Endothelial cell of umbilical vein (primary cell): ENCODE measurements at regions not wholly inside any gene's neighbourhood (a gene's known extent, or its start where the extent isn't known, plus 50 kb on each side); places are given as distances from the start of the nearest gene placed in this dataset.

Experiments
- BruUV-seq: library from RNA; stranded (reverse); fragments of 400-500 nt; replicated peaks from 2 replicates; lab custom pipeline; 2021; lab: Mats Ljungman, UMichigan
- CTCF ChIA-PET: fragments of 300-600, 350-600 bp; sonication (Branson Sonifier 250); formaldehyde crosslinking; loops from one replicate; lab custom pipeline; 2021; ENCODE audit warnings: antibody characterized with exemption, inconsistent platforms; lab: Charles Lee
- POLR2A ChIA-PET: fragments of 300-600, 350-600 bp; sonication (Branson Sonifier 250); formaldehyde crosslinking; loops from one replicate; lab custom pipeline; 2021; ENCODE audit warnings: antibody characterized with exemption, inconsistent platforms; lab: Charles Lee
- DNase-seq: peaks from one replicate; pipeline ENCODE4 v3.0.0-alpha.2; 2011; ENCODE audit warnings: low read depth, low spot score
- FAIRE-seq: peaks from 2 replicates; lab custom pipeline; 2011; peaks lifted over from hg19 to GRCh38; lab: Jason Lieb, UNC
- H2AFZ ChIP-seq: 2 replicates; pipeline ENCODE4 v1.6.0; 2012; ENCODE audit warnings: low read depth, low read length, control low read depth, inconsistent platforms
- H3K27ac ChIP-seq: 2 replicates; pipeline ENCODE4 v1.5.1; 2011; ENCODE audit warnings: low read depth, mild to moderate bottlenecking, control low read depth, low read length, moderate library complexity; ENCODE audit not compliant: insufficient read depth
- H3K27me3 ChIP-seq, 2 experiments: 2 replicates each; pipeline versions ENCODE4 v1.6.0 to v1.6.1; 2011; ENCODE audit warnings: low read length in 2 of 2, mixed read lengths in 1 of 2; ENCODE audit not compliant: control insufficient read depth in 2 of 2, insufficient read depth in 2 of 2
- H3K36me3 ChIP-seq, 2 experiments: 2 replicates in 1 of 2; 3 replicates in 1 of 2; pipeline ENCODE4 v1.5.1; 2011; ENCODE audit warnings: low read length in 2 of 2, mild to moderate bottlenecking in 1 of 2, moderate library complexity in 1 of 2; ENCODE audit not compliant: control insufficient read depth in 2 of 2, insufficient read depth in 2 of 2; ENCODE audit errors: extremely low read depth in 1 of 2
- H3K4me1 ChIP-seq: 3 replicates; pipeline ENCODE4 v1.5.1; 2011; ENCODE audit warnings: mild to moderate bottlenecking, low read length; ENCODE audit not compliant: control insufficient read depth, insufficient read depth; ENCODE audit errors: extremely low read depth
- H3K4me2 ChIP-seq: 2 replicates; pipeline ENCODE4 v1.6.1; 2011; ENCODE audit warnings: low read length, control low read depth, mixed read lengths; ENCODE audit not compliant: insufficient read depth
- H3K4me3 ChIP-seq, 3 experiments: fragments of 200-600 bp in 1 of 3; sonication (generic), shearing (Covaris generic) in 1 of 3; replicated peaks in 1 of 3; 2 replicates each; pipeline ENCODE4 v1.5.1; 2011 to 2016; ENCODE audit warnings: control low read depth in 3 of 3, low read length in 3 of 3, mild to moderate bottlenecking in 2 of 3, inconsistent platforms in 1 of 3, low read depth in 1 of 3, moderate library complexity in 1 of 3; ENCODE audit not compliant: insufficient read depth in 1 of 3
- H3K79me2 ChIP-seq: 2 replicates; pipeline ENCODE4 v1.6.0; 2012; ENCODE audit warnings: low read length, inconsistent platforms; ENCODE audit not compliant: control insufficient read depth, insufficient read depth
- H3K9ac ChIP-seq: replicated peaks from 2 replicates; pipeline ENCODE3; 2011; ENCODE audit warnings: low read length, control low read depth; ENCODE audit not compliant: insufficient read depth; ENCODE audit errors: extremely low read depth
- H3K9me1 ChIP-seq: replicated peaks from 3 replicates; pipeline ENCODE4 v1.6.0; 2011; ENCODE audit warnings: mild to moderate bottlenecking, low read length; ENCODE audit not compliant: control insufficient read depth, insufficient read depth; ENCODE audit errors: extremely low read depth
- H3K9me3 ChIP-seq: replicated peaks from 2 replicates; pipeline ENCODE4 v1.5.1; 2012; ENCODE audit warnings: low read length, inconsistent platforms; ENCODE audit not compliant: control insufficient read depth, insufficient read depth
- H4K20me1 ChIP-seq: replicated peaks from 2 replicates; pipeline ENCODE3; 2011; ENCODE audit warnings: mild to moderate bottlenecking, low read length; ENCODE audit not compliant: control insufficient read depth, insufficient read depth; ENCODE audit errors: extremely low read depth
- EZH2 ChIP-seq: IDR thresholded peaks from 2 replicates; pipeline ENCODE4 v1.6.1; 2012; ENCODE audit warnings: borderline replicate concordance, low read depth, mild to moderate bottlenecking, moderate library complexity, low read length, inconsistent platforms; ENCODE audit not compliant: severe bottlenecking
- FOS ChIP-seq: IDR thresholded peaks from 2 replicates; pipeline ENCODE4 v1.6.1; 2011; ENCODE audit warnings: mild to moderate bottlenecking, low read length, moderate library complexity, borderline replicate concordance; ENCODE audit not compliant: insufficient read depth
- GATA2 ChIP-seq: IDR thresholded peaks from 2 replicates; pipeline ENCODE4 v1.7.0; 2011; ENCODE audit warnings: low read depth, mild to moderate bottlenecking, moderate library complexity, mixed read lengths, low read length; ENCODE audit not compliant: insufficient read length, insufficient read depth
- JUN ChIP-seq: IDR thresholded peaks from 2 replicates; pipeline ENCODE4 v1.6.1; 2011; ENCODE audit warnings: borderline replicate concordance, low read depth; ENCODE audit not compliant: insufficient read length, insufficient read depth
- MYC ChIP-seq: IDR thresholded peaks from one replicate; pipeline ENCODE4 v1.6.1; 2011; ENCODE audit warnings: mild to moderate bottlenecking, low read depth, low read length
- POLR2A ChIP-seq: IDR thresholded peaks from 2 replicates; pipeline ENCODE4 v1.6.1; 2012; ENCODE audit warnings: low read depth, mild to moderate bottlenecking, control low read depth, low read length
- POLR2AphosphoS5 ChIP-seq: IDR thresholded peaks from 2 replicates; pipeline ENCODE4 v1.6.1; 2012; ENCODE audit warnings: low read depth, mild to moderate bottlenecking, control low read depth, low read length, moderate library complexity; ENCODE audit not compliant: insufficient read depth
- dilution Hi-C: fragments of 300-500 bp; cut with MboI; formaldehyde crosslinking; loops from one replicate; pipeline ENCODE4 v1.15.0; 2019; ENCODE audit warnings: low sequenced_read_pairs; ENCODE audit not compliant: extremely low pct_ligation_motif_present
- intact Hi-C: fragments of 100-400 bp; cut with micrococcal nuclease; formaldehyde crosslinking; loops from one replicate; pipeline ENCODE4 v1.10.0; 2022
- TF ChIP-seq, protein P1 (sequence below): IDR thresholded peaks from 2 replicates; pipeline ENCODE4 v1.6.1; 2011; ENCODE audit not compliant: insufficient read depth, insufficient read length
- TF ChIP-seq, protein P2 (sequence below), 2 donors: IDR thresholded peaks; 1 replicate in 1 of 2; 2 replicates in 1 of 2; pipeline ENCODE4 v1.5.1; 2011; ENCODE audit warnings: low read length in 2 of 2, mild to moderate bottlenecking in 2 of 2, moderate library complexity in 2 of 2, control low read depth in 1 of 2, inconsistent platforms in 1 of 2, low read depth in 1 of 2; ENCODE audit not compliant: insufficient read depth in 1 of 2; ENCODE audit errors: extremely low read depth in 1 of 2

DNA sequence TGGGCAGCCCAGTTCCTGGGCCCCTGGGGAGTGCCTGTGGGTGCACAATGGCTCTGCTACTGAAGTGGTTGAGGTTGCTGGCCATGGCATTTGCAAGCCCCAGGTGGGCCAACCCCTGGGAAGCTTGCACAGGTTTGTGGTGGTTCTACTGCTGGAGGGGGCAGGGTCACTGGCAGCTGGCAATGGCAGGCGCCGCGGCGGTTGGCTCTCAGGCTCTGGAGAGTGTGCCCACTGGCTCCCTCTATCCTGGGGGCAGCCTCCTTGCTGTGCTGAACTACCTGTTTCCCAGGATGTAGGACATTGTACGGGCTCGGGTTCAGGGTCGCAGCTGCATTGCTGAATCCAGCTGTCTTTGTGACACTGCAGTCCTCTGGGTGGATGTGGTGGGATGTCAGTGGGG is 180.2 kb upstream of the HES1 start:
- CTCF ChIA-PET, result interaction anchor here (0.7 kb wide), 1 partner anchor 14 kb away, joined by 3 read pairs; no protein-coding TSS in a partner anchor
- FAIRE-seq, result no peak
- H3K9me3 ChIP-seq, result no peaks in the 10 kb centered on the region

More for the DNA sequence above, 180.2 kb upstream of the HES1 start:
- Histone ChIP-seq H3K27me3 (peaks cover 21 to 31% of the 10 kb centered on the region in 2 experiments), H4K20me1 (no peaks in the 10 kb centered on the region), H3K27ac (no peak overlapping the region), H3K79me2 (no peaks in the 10 kb centered on the region), H2AFZ (no peak overlapping the region), H3K9me1 (no peaks in the 10 kb centered on the region), H3K4me1 (no peaks in the 10 kb centered on the region), H3K36me3 (no peaks in the 10 kb centered on the region), H3K4me3 (no peak overlapping the region), H3K9ac (no peak overlapping the region), H3K4me2 (no peak overlapping the region)
- TF ChIP-seq GATA2 (no peak), POLR2A (no peak), MYC (no peak), POLR2AphosphoS5 (no peak), FOS (no peak), EZH2 (no peak), JUN (no peak)
- TF ChIP-seq, protein P1, sequence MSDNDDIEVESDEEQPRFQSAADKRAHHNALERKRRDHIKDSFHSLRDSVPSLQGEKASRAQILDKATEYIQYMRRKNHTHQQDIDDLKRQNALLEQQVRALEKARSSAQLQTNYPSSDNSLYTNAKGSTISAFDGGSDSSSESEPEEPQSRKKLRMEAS, result no peak
- TF ChIP-seq, protein P2, sequence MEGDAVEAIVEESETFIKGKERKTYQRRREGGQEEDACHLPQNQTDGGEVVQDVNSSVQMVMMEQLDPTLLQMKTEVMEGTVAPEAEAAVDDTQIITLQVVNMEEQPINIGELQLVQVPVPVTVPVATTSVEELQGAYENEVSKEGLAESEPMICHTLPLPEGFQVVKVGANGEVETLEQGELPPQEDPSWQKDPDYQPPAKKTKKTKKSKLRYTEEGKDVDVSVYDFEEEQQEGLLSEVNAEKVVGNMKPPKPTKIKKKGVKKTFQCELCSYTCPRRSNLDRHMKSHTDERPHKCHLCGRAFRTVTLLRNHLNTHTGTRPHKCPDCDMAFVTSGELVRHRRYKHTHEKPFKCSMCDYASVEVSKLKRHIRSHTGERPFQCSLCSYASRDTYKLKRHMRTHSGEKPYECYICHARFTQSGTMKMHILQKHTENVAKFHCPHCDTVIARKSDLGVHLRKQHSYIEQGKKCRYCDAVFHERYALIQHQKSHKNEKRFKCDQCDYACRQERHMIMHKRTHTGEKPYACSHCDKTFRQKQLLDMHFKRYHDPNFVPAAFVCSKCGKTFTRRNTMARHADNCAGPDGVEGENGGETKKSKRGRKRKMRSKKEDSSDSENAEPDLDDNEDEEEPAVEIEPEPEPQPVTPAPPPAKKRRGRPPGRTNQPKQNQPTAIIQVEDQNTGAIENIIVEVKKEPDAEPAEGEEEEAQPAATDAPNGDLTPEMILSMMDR (IDR thresholded peaks at IDR 0.05; ENCODE audit: extremely low read depth in 1 of 2, insufficient read depth in 1 of 2, low read depth in 1 of 2, low read length in 2 of 2), result no peak
- no peak for DNase-seq
- intact Hi-C loops, result no loop called here
- POLR2A ChIA-PET, result no interaction called here
- no TSS peak for BruUV-seq
- dilution Hi-C loops, result no loop called here
